H1 (cell line): ENCODE measurements at regions not wholly inside any gene's neighbourhood (a gene's known extent, or its start where the extent isn't known, plus 50 kb on each side); places are given as distances from the start of the nearest gene placed in this dataset.

Source experiments
- CTCF ChIA-PET: fragments of 300-600 bp; sonication (Branson Sonifier 250); formaldehyde crosslinking; loops from one replicate; lab custom pipeline; 2021; ENCODE audit not compliant: partially characterized antibody; lab: Charles Lee
- POLR2A ChIA-PET: fragments of 300-600 bp; sonication (Branson Sonifier 250); formaldehyde crosslinking; loops from one replicate; lab custom pipeline; 2021; ENCODE audit warnings: inconsistent platforms; ENCODE audit not compliant: partially characterized antibody; lab: Charles Lee
- DNase-seq, 2 experiments: peaks; one replicate each; pipeline versions ENCODE4 v3.0.0 to v3.0.0-alpha.2; 2010 to 2022; ENCODE audit warnings: low spot score in 2 of 2, low read depth in 1 of 2, mixed read lengths in 1 of 2
- FAIRE-seq: peaks from 2 replicates; lab custom pipeline; 2011; peaks lifted over from hg19 to GRCh38; lab: Jason Lieb, UNC
- H2AFZ ChIP-seq: 2 replicates; pipeline ENCODE4 v1.8.1; 2012; ENCODE audit warnings: low read length, inconsistent platforms
- H2AK5ac ChIP-seq: 2 replicates; pipeline ENCODE4 v1.6.1; 2013; ENCODE audit warnings: low read depth, low read length
- H2BK120ac ChIP-seq: replicated peaks from 2 replicates; pipeline ENCODE3; 2013; ENCODE audit warnings: low read depth, low read length, inconsistent platforms
- H2BK12ac ChIP-seq: 2 replicates; pipeline ENCODE4 v1.6.1; 2013; ENCODE audit warnings: low read depth, low read length
- H2BK15ac ChIP-seq: 2 replicates; pipeline ENCODE4 v1.6.1; 2013; ENCODE audit warnings: low read length
- H2BK20ac ChIP-seq: 2 replicates; pipeline ENCODE4 v1.6.1; 2013; ENCODE audit warnings: low read length
- H2BK5ac ChIP-seq: 2 replicates; pipeline ENCODE4 v1.6.1; 2013; ENCODE audit warnings: low read depth, low read length
- H3K14ac ChIP-seq: 2 replicates; pipeline ENCODE4 v1.6.1; 2013; ENCODE audit warnings: inconsistent platforms; ENCODE audit not compliant: insufficient read length
- H3K18ac ChIP-seq: 2 replicates; pipeline ENCODE4 v1.6.1; 2013; ENCODE audit warnings: low read length; ENCODE audit errors: extremely low read depth
- H3K23ac ChIP-seq: 2 replicates; pipeline ENCODE4 v1.6.1; 2013; ENCODE audit warnings: inconsistent platforms; ENCODE audit not compliant: insufficient read length
- H3K23me2 ChIP-seq: 2 replicates; pipeline ENCODE4 v1.6.1; 2013; ENCODE audit warnings: low read depth, low read length
- H3K27ac ChIP-seq: 2 replicates; pipeline ENCODE4 v1.6.1; 2011; ENCODE audit warnings: low read depth, low read length, inconsistent platforms
- H3K27me3 ChIP-seq, 4 experiments: replicated peaks in 1 of 4; 1 replicate in 1 of 4; 2 replicates in 3 of 4; pipeline versions ENCODE4 v1.6.1 to v1.8.1; 2011 to 2013; ENCODE audit warnings: low read length in 3 of 4, mild to moderate bottlenecking in 3 of 4, inconsistent platforms in 2 of 4, mixed read lengths in 2 of 4, moderate library complexity in 1 of 4; ENCODE audit not compliant: control insufficient read depth in 3 of 4, insufficient read depth in 3 of 4; ENCODE audit errors: extremely low read depth in 1 of 4
- H3K36me3 ChIP-seq, 4 experiments: 2 replicates each; pipeline versions ENCODE4 v1.6.1 to v1.8.1; 2011 to 2013; ENCODE audit warnings: mild to moderate bottlenecking in 4 of 4, low read length in 3 of 4, moderate library complexity in 2 of 4, control low read depth in 1 of 4, inconsistent platforms in 1 of 4; ENCODE audit not compliant: insufficient read depth in 4 of 4, control insufficient read depth in 2 of 4
- H3K4ac ChIP-seq: replicated peaks from 2 replicates; pipeline ENCODE3; 2013; ENCODE audit warnings: low read length, low read depth, mixed read lengths, inconsistent platforms; ENCODE audit not compliant: insufficient read length
- H3K4me1 ChIP-seq, 4 experiments: replicated peaks in 1 of 4; 1 replicate in 1 of 4; 2 replicates in 3 of 4; pipeline versions ENCODE4 v1.6.1 to v1.8.1; 2011 to 2013; ENCODE audit warnings: low read length in 3 of 4, inconsistent platforms in 2 of 4, mixed read lengths in 1 of 4; ENCODE audit not compliant: insufficient read depth in 4 of 4, control insufficient read depth in 3 of 4
- H3K4me2 ChIP-seq, 2 experiments: 2 replicates each; pipeline versions ENCODE4 v1.6.1 to v1.8.1; 2011 to 2013; ENCODE audit warnings: low read depth in 2 of 2, low read length in 2 of 2, control low read depth in 1 of 2, inconsistent platforms in 1 of 2, mild to moderate bottlenecking in 1 of 2; ENCODE audit not compliant: insufficient read depth in 1 of 2
- H3K4me3 ChIP-seq, 4 experiments: fragments of 200-600, 300-600 bp in 1 of 4; sonication (generic), shearing (Covaris generic), sonication (Bioruptor Twin) in 1 of 4; 2 replicates each; pipeline versions ENCODE4 v1.5.1 to v1.8.1; 2011 to 2016; ENCODE audit warnings: low read length in 4 of 4, low read depth in 3 of 4, control low read depth in 2 of 4, inconsistent platforms in 2 of 4, mild to moderate bottlenecking in 2 of 4, mixed read lengths in 1 of 4, moderate library complexity in 1 of 4; ENCODE audit not compliant: insufficient read depth in 2 of 4; ENCODE audit errors: extremely low read depth in 1 of 4
- H3K56ac ChIP-seq: replicated peaks from 2 replicates; pipeline ENCODE3; 2013; ENCODE audit warnings: low read depth, mild to moderate bottlenecking, mixed read lengths, low read length, inconsistent platforms; ENCODE audit not compliant: insufficient read length
- H3K79me1 ChIP-seq: 2 replicates; pipeline ENCODE4 v1.6.1; 2013; ENCODE audit warnings: low read depth, low read length, control low read depth
- H3K79me2 ChIP-seq, 2 experiments: 2 replicates each; pipeline versions ENCODE4 v1.6.1 to v1.8.1; 2012 to 2013; ENCODE audit warnings: low read length in 2 of 2, mild to moderate bottlenecking in 2 of 2, inconsistent platforms in 1 of 2; ENCODE audit not compliant: insufficient read depth in 2 of 2, control insufficient read depth in 1 of 2
- H3K9ac ChIP-seq, 4 experiments: replicated peaks in 1 of 4; 1 replicate in 1 of 4; 2 replicates in 3 of 4; pipeline versions ENCODE4 v1.6.1 to v1.8.1; 2011 to 2013; ENCODE audit warnings: low read depth in 3 of 4, low read length in 3 of 4, control low read depth in 2 of 4, mild to moderate bottlenecking in 2 of 4, moderate library complexity in 2 of 4, inconsistent platforms in 1 of 4; ENCODE audit errors: extremely low read depth in 1 of 4
- H3K9me3 ChIP-seq, 2 experiments: 2 replicates each; pipeline versions ENCODE4 v1.6.1 to v1.8.1; 2012 to 2013; ENCODE audit warnings: mild to moderate bottlenecking in 2 of 2, moderate library complexity in 2 of 2, control low read depth in 1 of 2, inconsistent platforms in 1 of 2, low read depth in 1 of 2, low read length in 1 of 2, mixed read lengths in 1 of 2; ENCODE audit not compliant: insufficient read depth in 2 of 2
- H4K20me1 ChIP-seq, 2 experiments: replicated peaks in 1 of 2; 2 replicates each; pipeline versions ENCODE3 to v1.8.1; 2011 to 2013; ENCODE audit warnings: inconsistent platforms in 2 of 2, low read length in 2 of 2, mild to moderate bottlenecking in 1 of 2; ENCODE audit not compliant: insufficient read depth in 2 of 2, control insufficient read depth in 1 of 2
- H4K5ac ChIP-seq: 2 replicates; pipeline ENCODE4 v1.6.1; 2013; ENCODE audit warnings: low read length, low read depth, mixed read lengths, inconsistent platforms; ENCODE audit not compliant: insufficient read length
- H4K8ac ChIP-seq: 2 replicates; pipeline ENCODE4 v1.8.0; 2013; ENCODE audit warnings: mild to moderate bottlenecking, moderate library complexity, low read length, inconsistent platforms; ENCODE audit not compliant: insufficient read depth; ENCODE audit errors: extremely low read depth
- H4K91ac ChIP-seq: replicated peaks from 2 replicates; pipeline ENCODE3; 2013; ENCODE audit warnings: low read length, mixed read lengths, inconsistent platforms; ENCODE audit not compliant: insufficient read length
- BACH1 ChIP-seq: IDR thresholded peaks from 2 replicates; pipeline ENCODE4 v1.6.1; 2012; ENCODE audit warnings: low read length, improper control_type of control experiment
- CBX8 ChIP-seq: fragments of 300-800, 300-1000 bp; sonication (generic); IDR thresholded peaks from 2 replicates; pipeline ENCODE4 v1.7.1; 2016; ENCODE audit warnings: low read depth, low read length, borderline replicate concordance
- EZH2 ChIP-seq: fragments of 200-600 bp; sonication (generic); IDR thresholded peaks from 2 replicates; pipeline ENCODE4 v1.7.1; 2012; ENCODE audit warnings: low read depth, mild to moderate bottlenecking, moderate library complexity, low read length, inconsistent platforms; ENCODE audit not compliant: severe bottlenecking
- FOSL1 ChIP-seq: IDR thresholded peaks from 2 replicates; pipeline ENCODE4 v1.6.1; 2011; ENCODE audit warnings: mild to moderate bottlenecking, low read depth, low read length, moderate library complexity; ENCODE audit not compliant: insufficient read depth
- HDAC6 ChIP-seq: IDR thresholded peaks from one replicate; pipeline ENCODE4 v1.7.1; 2012; ENCODE audit warnings: low read depth, mild to moderate bottlenecking, inconsistent platforms, low read length, moderate library complexity
- POLR2A ChIP-seq, 2 experiments: IDR thresholded peaks; 1 replicate in 1 of 2; 2 replicates in 1 of 2; pipeline ENCODE4 v1.6.1; 2011; ENCODE audit warnings: low read depth in 2 of 2, low read length in 2 of 2, mild to moderate bottlenecking in 2 of 2; ENCODE audit errors: control extremely low read depth in 1 of 2
- SIN3A ChIP-seq, 2 experiments: IDR thresholded peaks in 1 of 2; conservative IDR thresholded peaks in 1 of 2; 2 replicates each; pipeline ENCODE4 v1.6.1; 2011 to 2012; ENCODE audit warnings: low read length in 2 of 2, improper control_type of control experiment in 1 of 2, low read depth in 1 of 2, mild to moderate bottlenecking in 1 of 2
- TAF7 ChIP-seq: optimal IDR thresholded peaks from 2 replicates; pipeline ENCODE3; 2011; ENCODE audit warnings: low read depth, mild to moderate bottlenecking, inconsistent platforms, low read length, moderate library complexity, borderline replicate concordance
- TBP ChIP-seq: IDR thresholded peaks from 2 replicates; pipeline ENCODE4 v1.6.1; 2011; ENCODE audit warnings: low read depth, low read length, improper control_type of control experiment
- WGBS, 2 experiments: shearing (Covaris generic) in 1 of 2; methylation state at CpG; one replicate each; pipeline versions ENCODE4 v1.1.6 to v1.1.7; 2013 to 2015; ENCODE audit warnings: low lambda C conversion rate in 2 of 2, mixed read lengths in 2 of 2, inconsistent platforms in 1 of 2, low coverage in 1 of 2, missing lambda C conversion rate in 1 of 2; ENCODE audit not compliant: insufficient replicate concordance in 2 of 2, insufficient coverage in 1 of 2, insufficient read length in 1 of 2; ENCODE audit errors: extremely low coverage in 1 of 2, missing lambda C conversion rate in 1 of 2; 5-methylcytosine and 5-hydroxymethylcytosine counted together
- TF ChIP-seq, protein P1 (sequence below): IDR thresholded peaks from 2 replicates; pipeline ENCODE4 v1.6.1; 2011; ENCODE audit warnings: low read length, improper control_type of control experiment

DNA sequence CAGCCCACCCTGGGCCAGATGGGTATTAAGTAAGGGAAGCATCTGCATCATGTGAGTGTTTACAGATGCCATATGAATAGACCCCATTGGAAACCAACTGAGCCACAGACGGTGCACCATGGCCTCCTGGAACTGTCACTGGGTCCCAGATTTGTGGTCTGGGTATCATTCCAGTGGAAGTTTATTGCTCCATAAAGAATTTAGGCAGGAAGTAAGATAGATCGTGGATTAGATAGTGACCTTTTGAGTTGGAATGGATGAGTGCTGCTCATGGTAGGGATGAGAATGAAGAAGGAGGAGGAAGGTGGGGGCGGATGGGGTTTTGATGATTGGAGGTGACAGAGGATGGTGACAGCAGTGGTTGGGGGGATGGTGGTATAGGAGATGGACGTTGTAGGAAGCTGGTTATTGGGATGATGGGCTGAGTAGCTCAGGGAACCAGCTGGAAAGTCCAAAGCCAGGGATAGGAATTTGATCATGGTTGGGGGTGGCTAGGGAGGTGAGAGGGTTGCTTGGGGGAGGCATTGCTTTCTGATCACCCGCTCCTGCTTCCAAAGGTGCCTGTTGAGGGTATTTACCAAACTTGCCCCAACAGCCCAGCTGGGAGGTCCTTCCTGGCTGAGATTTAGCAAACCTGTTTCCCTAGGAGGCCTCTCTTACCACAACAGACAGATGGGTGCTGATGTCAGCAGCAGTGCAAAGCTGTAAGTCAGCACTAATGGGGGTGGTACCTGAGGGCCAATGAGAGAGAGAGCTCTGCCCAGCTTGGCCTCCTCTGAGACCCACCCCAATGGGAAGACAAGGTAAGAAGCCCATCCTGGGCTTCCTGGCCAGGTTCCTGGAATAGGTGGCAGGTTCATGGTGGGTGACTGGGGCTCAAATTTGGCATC lies 78.0 kb downstream of the VEGFA start:
- Histone ChIP-seq H3K9ac (no peak overlapping the region), H3K4ac (no peak overlapping the region), H3K36me3 (no peaks in the 10 kb centered on the region), H2BK12ac (no peak overlapping the region), H4K91ac (no peak overlapping the region), H3K27ac (no peak overlapping the region), H3K4me3 (no peak overlapping the region), H4K8ac (no peak overlapping the region; the same call in 1 of the 2 replicates), H3K4me1 (peaks cover 0 to 3% (median 1%) of the 10 kb centered on the region in 4 experiments; a peak in 2 of 7 replicates), H3K79me1 (no peaks in the 10 kb centered on the region), H3K14ac (no peak overlapping the region), H2BK120ac (no peak overlapping the region), H4K20me1 (no peaks in the 10 kb centered on the region), H3K23ac (no peak overlapping the region), H2BK20ac (no peak overlapping the region), H2AFZ (no peak overlapping the region), H3K18ac (no peak overlapping the region), H3K23me2 (no peaks in the 10 kb centered on the region), H3K9me3 (no peaks in the 10 kb centered on the region), H2BK5ac (no peak overlapping the region), H3K56ac (no peak overlapping the region), H2AK5ac (no peak overlapping the region), H3K27me3 (no peaks in the 10 kb centered on the region), H4K5ac (no peak overlapping the region), H3K4me2 (no peak overlapping the region), H2BK15ac (no peak overlapping the region; the same call in 1 of the 2 replicates), H3K79me2 (no peaks in the 10 kb centered on the region)
- ChIA-PET POLR2A (interaction anchor here (1.9 kb wide), 1 partner anchor 181 kb away, joined by 4 read pairs; no protein-coding TSS in a partner anchor), CTCF (interaction anchor here (0.8 to 8.0 kb wide), 8 partner anchors 10 to 239 kb away, joined by 3 to 51 read pairs (median 4); no protein-coding TSS in a partner anchor)
- DNase-seq = no peak
- WGBS, 2 experiments = 89 to 100% methylated on average over 1 to 5 of the region's 5 CpGs
- FAIRE-seq = no peak
- TF ChIP-seq TBP (no peak), BACH1 (no peak), EZH2 (no peak), FOSL1 (no peak), TAF7 (no peak), POLR2A (IDR thresholded peaks at IDR 0.05; ENCODE audit: control extremely low read depth in 1 of 2, low read depth in 2 of 2, low read length in 2 of 2) (no peak), CBX8 (no peak), SIN3A (conservative IDR thresholded peaks at IDR 0.05 in 1 of 2, IDR thresholded peaks at IDR 0.05 in 1 of 2; ENCODE audit: low read depth in 1 of 2, low read length in 2 of 2) (no peak), HDAC6 (no peak)
- TF ChIP-seq, protein P1, sequence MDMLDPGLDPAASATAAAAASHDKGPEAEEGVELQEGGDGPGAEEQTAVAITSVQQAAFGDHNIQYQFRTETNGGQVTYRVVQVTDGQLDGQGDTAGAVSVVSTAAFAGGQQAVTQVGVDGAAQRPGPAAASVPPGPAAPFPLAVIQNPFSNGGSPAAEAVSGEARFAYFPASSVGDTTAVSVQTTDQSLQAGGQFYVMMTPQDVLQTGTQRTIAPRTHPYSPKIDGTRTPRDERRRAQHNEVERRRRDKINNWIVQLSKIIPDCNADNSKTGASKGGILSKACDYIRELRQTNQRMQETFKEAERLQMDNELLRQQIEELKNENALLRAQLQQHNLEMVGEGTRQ = no peak
